Peyer's patch (tissue), 4 donors: ENCODE measurements at regions not wholly inside any gene's neighbourhood (a gene's known extent, or its start where the extent isn't known, plus 50 kb on each side); places are given as distances from the start of the nearest gene placed in this dataset.

ENCODE experiments used
- DNase-seq, 3 donors: peaks; one replicate each; pipeline ENCODE4 v3.0.0-alpha.2; 2017 to 2019
- H3K27ac ChIP-seq, 4 donors: fragments of 200-600 bp; sonication (generic); one replicate each; pipeline ENCODE4 v1.5.1; 2016 to 2019
- H3K27me3 ChIP-seq, 2 donors: fragments of 200-600 bp; sonication (generic); one replicate each; pipeline ENCODE4 v1.5.1; 2019
- H3K36me3 ChIP-seq, 3 donors: fragments of 200-600 bp; sonication (generic); one replicate each; pipeline ENCODE4 v1.5.1; 2016 to 2019
- H3K4me1 ChIP-seq, 4 donors: fragments of 200-600 bp; sonication (generic); one replicate each; pipeline ENCODE4 v1.5.1; 2016 to 2019
- H3K4me3 ChIP-seq, 4 donors: fragments of 200-600 bp; sonication (generic); 1 replicate in 3 of 4; 2 replicates in 1 of 4; pipeline ENCODE4 v1.5.1; 2016 to 2019; ENCODE audit warnings: mild to moderate bottlenecking in 1 of 4
- H3K9me3 ChIP-seq, 4 donors: fragments of 200-600 bp; sonication (generic); one replicate each; pipeline ENCODE4 v1.5.1; 2016 to 2019; ENCODE audit warnings: mild to moderate bottlenecking in 1 of 4
- CTCF ChIP-seq, 6 experiments: fragments of 450-650 bp in 4 of 6; fragments of 200-600 bp in 2 of 6; sonication (generic) in 1 of 6; IDR thresholded peaks; one replicate each; pipeline ENCODE4 v1.5.1; 2017 to 2019; ENCODE audit warnings: antibody characterized with exemption in 6 of 6, mild to moderate bottlenecking in 3 of 6, moderate library complexity in 1 of 6
- POLR2A ChIP-seq, 2 donors: fragments of 450-650 bp; IDR thresholded peaks; one replicate each; pipeline ENCODE4 v1.5.1; 2017; ENCODE audit warnings: antibody characterized with exemption in 2 of 2, mild to moderate bottlenecking in 2 of 2, moderate library complexity in 2 of 2

GRCh38 chr5:167219298-167219697 lies 1072.1 kb upstream of the WWC1 start:
- DNase-seq, result no peak
- no peak overlapping the region for H3K27ac ChIP-seq
- no peak overlapping the region for H3K4me3 ChIP-seq
- H3K4me1 ChIP-seq, result no peaks in the 10 kb centered on the region
- no peaks in the 10 kb centered on the region for H3K36me3 ChIP-seq
- H3K9me3 ChIP-seq, result no peaks in the 10 kb centered on the region
- H3K27me3 ChIP-seq, result no peaks in the 10 kb centered on the region
- TF ChIP-seq POLR2A (IDR thresholded peaks at IDR 0.05) (no peak), CTCF (IDR thresholded peaks at IDR 0.05) (no peak)

- DNase-seq, result no peak
- H3K27me3 ChIP-seq, result no peaks in the 10 kb centered on the region
- no peaks in the 10 kb centered on the region for H3K4me1 ChIP-seq
- TF ChIP-seq POLR2A (IDR thresholded peaks at IDR 0.05) (no peak), CTCF (IDR thresholded peaks at IDR 0.05) (no peak)
- no peak overlapping the region for H3K27ac ChIP-seq
- H3K9me3 ChIP-seq, result peaks cover 0 to 5% (median 0%) of the 10 kb centered on the region in 4 donors
- H3K4me3 ChIP-seq, result no peak overlapping the region
- no peaks in the 10 kb centered on the region for H3K36me3 ChIP-seq
Measured at GRCh38 chr5:167226386-167226785, 1065.1 kb upstream of the WWC1 start.

- peaks cover 0 to 5% (median 0%) of the 10 kb centered on the region in 4 donors for H3K9me3 ChIP-seq
- H3K27me3 ChIP-seq, result no peaks in the 10 kb centered on the region
- no peak overlapping the region for H3K4me3 ChIP-seq
- H3K4me1 ChIP-seq, result no peaks in the 10 kb centered on the region
- TF ChIP-seq CTCF (IDR thresholded peaks at IDR 0.05) (no peak), POLR2A (IDR thresholded peaks at IDR 0.05) (no peak)
- H3K36me3 ChIP-seq, result no peaks in the 10 kb centered on the region
- DNase-seq, result no peak
- no peak overlapping the region for H3K27ac ChIP-seq
Measured at GRCh38 chr5:167228134-167228533, 1063.3 kb upstream of the WWC1 start.

GRCh38 chr5:167229751-167230150 lies 1061.7 kb upstream of the WWC1 start:
- peaks cover 0 to 5% (median 0%) of the 10 kb centered on the region in 4 donors for H3K9me3 ChIP-seq
- H3K36me3 ChIP-seq, result no peaks in the 10 kb centered on the region
- no peaks in the 10 kb centered on the region for H3K4me1 ChIP-seq
- no peaks in the 10 kb centered on the region for H3K27me3 ChIP-seq
- DNase-seq, result no peak
- no peak for TF ChIP-seq CTCF (IDR thresholded peaks at IDR 0.05)
- no peak for TF ChIP-seq POLR2A (IDR thresholded peaks at IDR 0.05)
- no peak overlapping the region for H3K4me3 ChIP-seq
- no peak overlapping the region for H3K27ac ChIP-seq

GRCh38 chr5:167230414-167230813 lies 1061.0 kb upstream of the WWC1 start:
- TF ChIP-seq CTCF (IDR thresholded peaks at IDR 0.05), result no peak
- no peak for TF ChIP-seq POLR2A (IDR thresholded peaks at IDR 0.05)
- DNase-seq, result no peak
- Histone ChIP-seq H3K36me3 (no peaks in the 10 kb centered on the region), H3K27ac (no peak overlapping the region), H3K4me1 (no peaks in the 10 kb centered on the region), H3K4me3 (no peak overlapping the region), H3K27me3 (no peaks in the 10 kb centered on the region), H3K9me3 (peaks cover 0 to 5% (median 0%) of the 10 kb centered on the region in 4 donors)

GRCh38 chr5:167232675-167233311 lies 1058.7 kb upstream of the WWC1 start:
- H3K4me1 ChIP-seq, result no peaks in the 10 kb centered on the region
- no peak overlapping the region for H3K27ac ChIP-seq
- no peak for DNase-seq
- no peaks in the 10 kb centered on the region for H3K27me3 ChIP-seq
- TF ChIP-seq POLR2A (IDR thresholded peaks at IDR 0.05) (no peak), CTCF (IDR thresholded peaks at IDR 0.05) (no peak)
- peaks cover 0 to 5% (median 0%) of the 10 kb centered on the region in 4 donors for H3K9me3 ChIP-seq
- no peaks in the 10 kb centered on the region for H3K36me3 ChIP-seq
- H3K4me3 ChIP-seq, result no peak overlapping the region
